A673 (cell line): ENCODE measurements at regions not wholly inside any gene's neighbourhood (a gene's known extent, or its start where the extent isn't known, plus 50 kb on each side); places are given as distances from the start of the nearest gene placed in this dataset.

Source experiments
- BruUV-seq: library from RNA; stranded (reverse); fragments of 400-500 nt; replicated peaks from 2 replicates; lab custom pipeline; 2021; lab: Mats Ljungman, UMichigan
- CTCF ChIA-PET: fragments of 300-600 bp; sonication (Branson Sonifier 250); formaldehyde crosslinking; loops from one replicate; lab custom pipeline; 2022; ENCODE audit warnings: antibody characterized with exemption; lab: Charles Lee
- POLR2A ChIA-PET: fragments of 300-600 bp; sonication (Branson Sonifier 250); formaldehyde crosslinking; loops from one replicate; lab custom pipeline; 2022; ENCODE audit warnings: antibody characterized with exemption; ENCODE audit not compliant: low non-redundant PET; lab: Charles Lee
- DNase-seq: peaks from one replicate; pipeline ENCODE4 v3.0.0-alpha.2; 2015; ENCODE audit warnings: low spot score
- H3K27ac ChIP-seq: fragments of 200-600 bp; sonication (generic); 2 replicates; pipeline ENCODE4 v1.5.1; 2016; ENCODE audit warnings: mixed run types, low read depth, mild to moderate bottlenecking, mixed read lengths, antibody characterized with exemption, low read length; ENCODE audit not compliant: poor library complexity, severe bottlenecking
- H3K27me3 ChIP-seq: fragments of 200-600 bp; sonication (generic); replicated peaks from 2 replicates; pipeline ENCODE4 v1.6.1; 2017; ENCODE audit warnings: mixed run types, low read depth, mild to moderate bottlenecking, mixed read lengths, antibody characterized with exemption, low read length; ENCODE audit not compliant: insufficient read depth, poor library complexity
- H3K36me3 ChIP-seq: fragments of 200-600 bp; sonication (generic); 2 replicates; pipeline ENCODE4 v1.6.1; 2016; ENCODE audit warnings: mixed run types, mild to moderate bottlenecking, mixed read lengths, antibody characterized with exemption, low read length; ENCODE audit not compliant: insufficient read depth, poor library complexity, severe bottlenecking
- H3K4me1 ChIP-seq: fragments of 200-600 bp; sonication (generic); 2 replicates; pipeline ENCODE4 v1.6.1; 2017; ENCODE audit warnings: mixed run types, mild to moderate bottlenecking, mixed read lengths, antibody characterized with exemption, low read length; ENCODE audit not compliant: insufficient read depth, poor library complexity, severe bottlenecking
- H3K4me3 ChIP-seq: fragments of 200-600 bp; sonication (generic); 2 replicates; pipeline ENCODE4 v1.5.1; 2016; ENCODE audit warnings: low read depth, mixed run types, mild to moderate bottlenecking, mixed read lengths, low read length; ENCODE audit not compliant: poor library complexity, severe bottlenecking
- H3K9me3 ChIP-seq: fragments of 200-600 bp; sonication (generic); 2 replicates; pipeline ENCODE4 v1.6.1; 2016; ENCODE audit warnings: mixed run types, low read depth, mild to moderate bottlenecking, mixed read lengths, antibody characterized with exemption, low read length; ENCODE audit not compliant: poor library complexity, severe bottlenecking
- CTCF ChIP-seq: fragments of 300-800, 200-600 bp; sonication (generic); conservative IDR thresholded peaks from 2 replicates; pipeline ENCODE4 v1.5.1; 2017; ENCODE audit warnings: low read depth, mild to moderate bottlenecking, antibody characterized with exemption, low read length, moderate library complexity, mixed read lengths
- EZH2 ChIP-seq: fragments of 200-600 bp; sonication (generic); IDR thresholded peaks from 2 replicates; pipeline ENCODE4 v1.6.1; 2017; ENCODE audit warnings: borderline replicate concordance, low read depth, mild to moderate bottlenecking, mixed read lengths, antibody characterized with exemption, low read length; ENCODE audit not compliant: poor library complexity, severe bottlenecking
- intact Hi-C: fragments of 100-400 bp; cut with micrococcal nuclease; formaldehyde crosslinking; loops from one replicate; pipeline ENCODE4 v1.10.0; 2022; ENCODE audit not compliant: unreplicated experiment

- TF ChIP-seq CTCF (no peak), EZH2 (no peak)
- BruUV-seq: no TSS peak
- intact Hi-C loops: loop anchor here (10.0 kb wide), 1 partner anchor 1380 kb away; no protein-coding TSS in a partner anchor
- H3K27ac ChIP-seq: no peak overlapping the region
- ChIA-PET POLR2A (no interaction called here), CTCF (no interaction called here)
- H3K27me3 ChIP-seq: no peaks in the 10 kb centered on the region
- peaks cover 7% of the 10 kb centered on the region for H3K4me1 ChIP-seq
- DNase-seq: no peak
- H3K4me3 ChIP-seq: no peak overlapping the region
- H3K9me3 ChIP-seq: peaks cover under 1% of the 10 kb centered on the region
- H3K36me3 ChIP-seq: no peaks in the 10 kb centered on the region
These were observed 232.7 kb upstream of the TENT5A start for GRCh38 chr6:81985191-81985590.

GRCh38 chr6:81984599-81984998, 232.1 kb upstream of the TENT5A start:
- BruUV-seq: no TSS peak
- H3K27ac ChIP-seq: no peak overlapping the region
- POLR2A ChIA-PET: no interaction called here
- H3K4me1 ChIP-seq: peaks cover 7% of the 10 kb centered on the region
- CTCF ChIA-PET: no interaction called here
- H3K27me3 ChIP-seq: no peaks in the 10 kb centered on the region
- DNase-seq: no peak
- TF ChIP-seq EZH2: no peak
- no peaks in the 10 kb centered on the region for H3K36me3 ChIP-seq
- no peak overlapping the region for H3K4me3 ChIP-seq
- intact Hi-C loops: loop anchor here (10.0 kb wide), 1 partner anchor 1380 kb away; no protein-coding TSS in a partner anchor
- H3K9me3 ChIP-seq: peaks cover 6% of the 10 kb centered on the region

GRCh38 chr6:81981812-81982211, 229.3 kb upstream of the TENT5A start:
- DNase-seq: peak; percentile 11
- no TSS peak for BruUV-seq
- Histone ChIP-seq H3K27me3 (no peaks in the 10 kb centered on the region), H3K27ac (no peak overlapping the region), H3K4me1 (peaks cover 7% of the 10 kb centered on the region), H3K4me3 (no peak overlapping the region), H3K36me3 (no peaks in the 10 kb centered on the region), H3K9me3 (peaks cover 13% of the 10 kb centered on the region)
- CTCF ChIA-PET: no interaction called here
- intact Hi-C loops: loop anchor here (10.0 kb wide), 1 partner anchor 1377 kb away; no protein-coding TSS in a partner anchor
- TF ChIP-seq EZH2 (no peak), CTCF (no peak)
- POLR2A ChIA-PET: no interaction called here

- no peak for TF ChIP-seq CTCF
- TF ChIP-seq EZH2: no peak
- Histone ChIP-seq H3K36me3 (no peaks in the 10 kb centered on the region), H3K4me1 (no peaks in the 10 kb centered on the region), H3K9me3 (peaks cover 13% of the 10 kb centered on the region), H3K4me3 (no peak overlapping the region), H3K27me3 (no peaks in the 10 kb centered on the region), H3K27ac (no peak overlapping the region)
- ChIA-PET POLR2A (no interaction called here), CTCF (no interaction called here)
- DNase-seq: no peak
- no TSS peak for BruUV-seq
- intact Hi-C loops: loop anchor here (10.0 kb wide), 1 partner anchor 1375 kb away; no protein-coding TSS in a partner anchor
These were observed 227.3 kb upstream of the TENT5A start for GRCh38 chr6:81979767-81980166.
